Kidney (tissue), 13 donors: ENCODE measurements at regions not wholly inside any gene's neighbourhood (a gene's known extent, or its start where the extent isn't known, plus 50 kb on each side); places are given as distances from the start of the nearest gene placed in this dataset.
A peak's percentile ranks its signal among the peaks of the same experiment; 100 is the strongest.

Source experiments
- DNase-seq, 5 donors: peaks; one replicate each; pipeline ENCODE4 v3.0.0-alpha.2; 2013 to 2020
- FAIRE-seq: peaks from 2 replicates; lab custom pipeline; 2012; peaks lifted over from hg19 to GRCh38; lab: Jason Lieb, UNC
- H3K27ac ChIP-seq, 2 donors: one replicate each; pipeline ENCODE4 v1.7.0; 2013; ENCODE audit warnings: low read depth in 2 of 2, low read length in 2 of 2, inconsistent platforms in 1 of 2
- H3K27me3 ChIP-seq: one replicate; pipeline ENCODE4 v1.7.1; 2013; ENCODE audit warnings: low read length, inconsistent platforms; ENCODE audit not compliant: control insufficient read depth, insufficient read depth
- H3K36me3 ChIP-seq, 3 donors: one replicate each; pipeline versions ENCODE4 v1.7.0 to v1.7.1; 2013; ENCODE audit warnings: low read length in 3 of 3, control low read depth in 1 of 3, inconsistent platforms in 1 of 3; ENCODE audit not compliant: insufficient read depth in 3 of 3, control insufficient read depth in 2 of 3
- H3K4me1 ChIP-seq, 3 donors: one replicate each; pipeline versions ENCODE4 v1.7.0 to v1.7.1; 2013; ENCODE audit warnings: low read length in 3 of 3, inconsistent platforms in 1 of 3, low read depth in 1 of 3; ENCODE audit not compliant: control insufficient read depth in 2 of 3, insufficient read depth in 2 of 3
- H3K4me3 ChIP-seq, 3 donors: one replicate each; pipeline versions ENCODE4 v1.7.0 to v1.8.1; 2013; ENCODE audit warnings: low read length in 3 of 3, control low read depth in 1 of 3, inconsistent platforms in 1 of 3
- H3K9ac ChIP-seq, 3 donors: one replicate each; pipeline versions ENCODE4 v1.7.0 to v1.7.1; 2013; ENCODE audit warnings: low read length in 3 of 3, control low read depth in 1 of 3, inconsistent platforms in 1 of 3
- H3K9me3 ChIP-seq, 3 donors: one replicate each; pipeline versions ENCODE4 v1.7.0 to v1.7.1; 2013; ENCODE audit warnings: low read length in 3 of 3, control low read depth in 1 of 3, inconsistent platforms in 1 of 3; ENCODE audit not compliant: control insufficient read depth in 2 of 3, insufficient read depth in 1 of 3
- intact Hi-C: fragments of 100-400 bp; cut with DNase I; formaldehyde crosslinking; loops from one replicate; pipeline ENCODE4 v1.11.1; 2022
- TF ChIP-seq, protein P1 (sequence below): IDR thresholded peaks from 3 replicates; pipeline ENCODE4 v1.5.1; 2012; ENCODE audit warnings: mild to moderate bottlenecking, moderate library complexity, borderline replicate concordance; ENCODE audit not compliant: insufficient read depth; ENCODE audit errors: extremely low read depth
- donor health status: control.
- donor health status: control.
- donor health status: control.
- donor health status: control.
- donor health status: control.
- donor health status: DM: yes; HTN: yes; CAD: no.
- donor health status: Normal renal cell carcinoma (clear cell type).

DNA sequence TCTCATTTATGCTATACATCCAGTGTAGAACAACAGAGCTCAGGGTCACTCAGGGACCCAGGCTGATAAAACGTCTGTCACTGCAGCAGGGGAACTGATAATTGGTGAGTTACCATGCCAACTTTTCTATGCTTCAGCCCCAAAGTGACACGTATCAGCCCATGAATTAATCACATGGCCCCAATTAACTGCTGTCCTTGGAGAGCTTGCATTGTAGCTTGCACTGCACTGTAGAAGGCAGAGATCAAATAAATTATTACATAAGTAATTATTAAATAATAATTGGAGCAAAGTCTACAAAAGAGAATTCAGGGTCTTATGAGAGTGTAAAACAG is 144.6 kb downstream of the SUDS3 start:
- Histone ChIP-seq H3K4me1 (peaks cover 0 to 3% (median 0%) of the 10 kb centered on the region in 3 donors), H3K4me3 (no peak overlapping the region), H3K9ac (no peak overlapping the region), H3K27ac (no peak overlapping the region), H3K36me3 (no peaks in the 10 kb centered on the region), H3K27me3 (no peaks in the 10 kb centered on the region), H3K9me3 (no peaks in the 10 kb centered on the region)
- intact Hi-C loops = no loop called here
- DNase-seq = no peak
- TF ChIP-seq, protein P1, sequence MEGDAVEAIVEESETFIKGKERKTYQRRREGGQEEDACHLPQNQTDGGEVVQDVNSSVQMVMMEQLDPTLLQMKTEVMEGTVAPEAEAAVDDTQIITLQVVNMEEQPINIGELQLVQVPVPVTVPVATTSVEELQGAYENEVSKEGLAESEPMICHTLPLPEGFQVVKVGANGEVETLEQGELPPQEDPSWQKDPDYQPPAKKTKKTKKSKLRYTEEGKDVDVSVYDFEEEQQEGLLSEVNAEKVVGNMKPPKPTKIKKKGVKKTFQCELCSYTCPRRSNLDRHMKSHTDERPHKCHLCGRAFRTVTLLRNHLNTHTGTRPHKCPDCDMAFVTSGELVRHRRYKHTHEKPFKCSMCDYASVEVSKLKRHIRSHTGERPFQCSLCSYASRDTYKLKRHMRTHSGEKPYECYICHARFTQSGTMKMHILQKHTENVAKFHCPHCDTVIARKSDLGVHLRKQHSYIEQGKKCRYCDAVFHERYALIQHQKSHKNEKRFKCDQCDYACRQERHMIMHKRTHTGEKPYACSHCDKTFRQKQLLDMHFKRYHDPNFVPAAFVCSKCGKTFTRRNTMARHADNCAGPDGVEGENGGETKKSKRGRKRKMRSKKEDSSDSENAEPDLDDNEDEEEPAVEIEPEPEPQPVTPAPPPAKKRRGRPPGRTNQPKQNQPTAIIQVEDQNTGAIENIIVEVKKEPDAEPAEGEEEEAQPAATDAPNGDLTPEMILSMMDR = no peak
- no peak for FAIRE-seq

DNA sequence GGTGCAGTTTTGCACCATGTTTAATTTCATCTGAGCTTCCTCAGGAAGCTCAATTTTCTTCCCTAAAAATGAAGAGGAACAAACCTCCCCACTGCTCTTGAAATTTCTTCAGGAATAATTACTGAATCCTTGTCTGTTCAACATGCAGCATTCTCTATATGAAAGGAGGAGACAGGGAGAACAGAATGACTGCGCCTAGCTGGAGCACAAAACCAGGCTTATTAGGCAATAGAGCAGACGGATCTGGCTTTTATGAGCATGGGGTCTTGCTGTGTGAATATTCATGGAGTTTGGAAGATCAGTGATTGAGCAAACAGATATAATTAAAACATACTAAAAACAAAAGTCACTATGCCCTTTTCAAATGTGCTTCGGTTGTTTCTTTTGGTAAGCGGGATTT is 148.1 kb downstream of the SUDS3 start:
- intact Hi-C loops = no loop called here
- DNase-seq (no peak), FAIRE-seq (no peak)
- H3K27ac ChIP-seq = no peak overlapping the region
- no peaks in the 10 kb centered on the region for H3K27me3 ChIP-seq
- H3K9me3 ChIP-seq = no peaks in the 10 kb centered on the region
- H3K4me1 ChIP-seq = peaks cover 0 to 3% (median 3%) of the 10 kb centered on the region in 3 donors
- H3K36me3 ChIP-seq = no peaks in the 10 kb centered on the region
- no peak overlapping the region for H3K9ac ChIP-seq
- TF ChIP-seq, protein P1 = no peak
- H3K4me3 ChIP-seq = no peak overlapping the region

DNA sequence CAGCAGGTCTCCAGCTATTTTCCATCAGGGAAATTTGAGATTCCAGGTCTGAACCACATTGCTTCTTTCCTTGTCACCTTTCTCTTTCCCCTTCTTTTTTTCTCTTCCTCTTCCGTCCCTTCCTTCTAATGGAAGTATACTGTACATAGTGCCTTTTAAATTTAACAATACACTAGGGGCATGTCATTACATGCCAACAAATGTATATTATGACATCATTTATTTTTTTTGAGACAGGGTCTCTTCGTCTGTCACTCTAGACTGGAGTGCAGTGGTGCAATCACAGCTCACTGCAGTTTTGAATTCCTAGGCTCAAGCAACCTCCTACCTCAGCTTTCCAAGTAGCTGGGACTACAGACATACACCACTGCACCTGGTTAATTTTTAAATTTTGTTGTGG is 148.9 kb downstream of the SUDS3 start:
- no peak for DNase-seq
- H3K9me3 ChIP-seq = no peaks in the 10 kb centered on the region
- no peaks in the 10 kb centered on the region for H3K36me3 ChIP-seq
- peak overlapping the region in 1 of 2 donors; percentile 7 for H3K27ac ChIP-seq
- intact Hi-C loops = no loop called here
- H3K4me3 ChIP-seq = no peak overlapping the region
- FAIRE-seq = no peak
- H3K27me3 ChIP-seq = no peaks in the 10 kb centered on the region
- peaks cover 0 to 3% (median 3%) of the 10 kb centered on the region in 3 donors for H3K4me1 ChIP-seq
- TF ChIP-seq, protein P1 = no peak
- no peak overlapping the region for H3K9ac ChIP-seq
